NCI-H526 treated with DMSO at 0.1 percent for 48 hours (cell line): ENCODE measurements at regions not wholly inside any gene's neighbourhood (a gene's known extent, or its start where the extent isn't known, plus 50 kb on each side); places are given as distances from the start of the nearest gene placed in this dataset.
"Not testable (repeated sequence)": the region's sequence is repeated elsewhere in the genome, so short reads cannot be mapped to it uniquely, and the experiment has no call there.

Experiments used
- DNase-seq: peaks from one replicate; lab custom pipeline; 2025; lab: John Stamatoyannopoulos, UW

DNA sequence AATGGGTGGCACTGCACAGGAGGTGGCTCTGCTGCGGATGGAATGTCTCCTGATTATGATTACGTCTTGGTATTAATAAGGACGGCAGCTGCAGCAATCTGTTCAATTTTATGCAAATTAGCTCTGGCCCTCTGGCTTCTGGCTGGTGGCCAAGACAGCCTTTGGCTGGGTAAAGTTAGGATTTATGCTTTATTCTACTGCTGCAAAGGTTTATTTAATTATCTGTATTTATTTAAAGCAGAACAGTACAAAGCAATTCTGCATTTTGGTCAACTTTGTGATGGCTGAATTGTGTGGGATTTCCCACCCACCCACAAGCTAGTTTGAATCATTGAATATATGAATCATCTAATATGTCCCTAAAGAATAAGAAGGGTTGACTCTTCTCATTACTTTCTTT, 745.6 kb upstream of the FAM241A start:
- no peak for DNase-seq

DNA sequence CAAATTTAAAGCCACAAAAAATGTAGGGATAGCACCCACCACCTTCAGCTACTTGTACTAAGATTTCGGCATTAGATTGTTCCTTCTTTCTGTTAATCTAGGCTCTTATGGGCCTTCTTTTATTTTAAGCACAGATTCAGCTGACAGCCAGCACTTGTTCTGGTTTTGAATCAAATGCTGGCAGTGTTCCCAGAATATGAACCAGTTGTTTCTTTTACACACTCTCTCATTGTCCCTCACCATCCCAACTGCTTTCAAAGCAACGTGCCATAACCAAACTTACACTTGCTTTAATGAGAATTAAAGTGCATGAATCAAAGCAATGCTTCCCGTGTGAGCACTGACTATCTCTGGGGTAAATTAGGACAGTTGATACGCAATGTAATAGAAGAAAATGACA, 744.5 kb upstream of the FAM241A start:
- DNase-seq = no peak

DNA sequence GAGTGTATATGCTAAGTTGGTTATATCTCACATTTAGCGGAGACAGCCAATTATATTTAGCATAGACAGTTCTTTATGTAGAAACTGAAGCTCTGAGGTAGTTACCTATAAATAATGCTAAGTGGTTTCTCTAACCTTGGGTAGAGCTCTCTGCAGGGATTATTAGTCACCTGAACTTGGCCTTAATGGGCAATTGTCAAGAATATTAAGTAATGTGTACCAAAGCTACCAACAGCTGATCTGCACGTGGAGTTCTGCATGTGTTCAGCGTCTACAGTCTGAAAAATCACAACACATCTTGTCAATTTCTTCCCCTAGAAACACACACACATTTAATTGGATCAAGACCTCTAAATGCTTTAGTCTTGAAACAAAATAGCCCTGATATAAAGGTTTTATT, 740.6 kb upstream of the FAM241A start:
- no peak for DNase-seq

DNA sequence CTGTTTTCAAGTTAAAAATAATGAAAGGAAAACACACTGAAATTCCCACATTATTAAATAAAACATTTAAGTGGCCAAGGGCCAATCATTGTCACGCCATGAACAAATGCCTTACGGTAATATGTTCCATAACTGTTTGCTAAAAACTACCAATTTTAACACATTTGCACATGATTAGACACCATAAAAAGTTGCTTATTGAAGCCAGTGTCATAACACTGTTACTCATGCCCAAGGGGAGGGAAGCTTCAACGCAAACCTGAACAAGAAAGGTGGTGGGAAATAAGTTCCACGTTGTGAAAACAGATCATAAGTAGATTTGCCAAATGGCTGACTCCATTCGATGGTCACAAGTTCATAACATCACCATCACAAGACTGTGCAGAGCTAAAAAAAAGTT, 739.3 kb upstream of the FAM241A start:
- no peak for DNase-seq

DNA sequence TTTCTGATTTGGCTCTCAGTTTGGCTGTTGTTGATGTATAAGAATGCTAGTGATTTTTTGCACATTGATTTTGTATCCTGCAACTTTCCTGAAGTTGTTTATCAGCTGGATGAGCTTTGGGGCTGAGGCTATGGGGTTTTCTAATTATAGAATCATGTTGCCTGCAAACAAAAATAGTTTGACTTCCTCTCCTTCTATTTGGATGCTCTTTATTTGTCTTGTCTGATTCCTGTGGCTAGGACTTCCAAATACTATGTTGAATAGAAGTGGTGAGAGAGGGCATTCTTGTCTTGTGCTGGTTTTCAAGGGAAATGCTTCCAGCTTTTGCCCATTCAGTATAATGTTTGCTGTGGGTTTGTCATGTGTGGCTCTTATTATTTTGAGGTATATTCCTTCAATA, 734.7 kb upstream of the FAM241A start:
- DNase-seq = no peak

DNA sequence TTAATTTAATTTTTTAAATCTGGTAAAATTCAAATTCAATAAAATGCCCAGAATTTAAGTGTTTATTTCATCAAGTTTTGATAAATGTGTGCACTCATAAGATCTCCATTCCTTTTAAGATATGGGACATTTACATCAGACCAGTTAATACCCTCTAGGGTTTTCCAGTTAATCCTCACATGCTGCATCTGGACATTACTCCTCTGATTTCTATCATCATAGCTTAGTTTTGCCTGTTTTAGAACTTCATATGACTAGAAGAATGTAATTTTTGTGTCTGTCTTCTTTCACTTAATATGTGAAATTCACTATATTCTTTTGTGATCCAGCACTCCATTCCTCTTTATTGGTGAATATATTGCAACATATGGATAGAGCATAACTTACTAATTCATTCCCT, 727.7 kb upstream of the FAM241A start:
- DNase-seq = no peak

DNA sequence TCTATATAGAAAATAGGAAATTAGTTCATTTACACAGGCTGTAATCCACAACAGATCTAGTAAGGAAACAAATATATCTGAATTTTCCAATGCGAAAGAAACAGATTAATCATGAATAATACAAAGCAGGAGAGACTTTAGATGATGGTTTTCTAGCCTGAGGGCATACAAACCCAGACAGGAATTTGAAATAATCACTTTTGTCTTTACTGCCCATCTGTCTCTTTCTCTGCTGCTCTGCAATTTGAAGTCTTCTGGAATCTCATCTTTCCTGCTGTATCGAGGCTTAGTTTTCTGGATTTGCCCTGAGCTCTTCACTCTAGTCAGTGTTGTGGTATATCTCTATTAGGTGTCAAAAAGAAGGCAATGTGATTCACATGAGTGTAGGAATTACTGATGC, 711.8 kb upstream of the FAM241A start:
- DNase-seq = no peak

DNA sequence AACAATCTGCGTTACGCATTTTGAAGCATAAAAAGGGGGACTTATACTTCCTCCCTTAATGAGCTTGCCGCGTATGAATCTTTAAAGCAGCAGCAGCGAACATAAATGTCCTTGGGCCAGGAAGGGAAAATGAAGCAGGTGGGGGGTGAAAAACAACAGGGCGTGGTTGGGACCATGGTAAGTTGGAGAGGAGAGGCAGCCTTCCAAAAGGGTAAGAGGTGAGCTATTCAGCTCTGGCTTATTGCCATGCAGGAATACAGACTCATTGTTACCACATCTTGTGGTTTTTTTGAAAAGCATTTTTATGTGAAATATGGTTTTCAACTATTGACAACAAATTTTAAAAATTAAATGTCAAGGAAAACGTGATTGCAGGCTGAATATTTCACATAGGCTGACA, 710.7 kb upstream of the FAM241A start:
- DNase-seq = no peak

DNA sequence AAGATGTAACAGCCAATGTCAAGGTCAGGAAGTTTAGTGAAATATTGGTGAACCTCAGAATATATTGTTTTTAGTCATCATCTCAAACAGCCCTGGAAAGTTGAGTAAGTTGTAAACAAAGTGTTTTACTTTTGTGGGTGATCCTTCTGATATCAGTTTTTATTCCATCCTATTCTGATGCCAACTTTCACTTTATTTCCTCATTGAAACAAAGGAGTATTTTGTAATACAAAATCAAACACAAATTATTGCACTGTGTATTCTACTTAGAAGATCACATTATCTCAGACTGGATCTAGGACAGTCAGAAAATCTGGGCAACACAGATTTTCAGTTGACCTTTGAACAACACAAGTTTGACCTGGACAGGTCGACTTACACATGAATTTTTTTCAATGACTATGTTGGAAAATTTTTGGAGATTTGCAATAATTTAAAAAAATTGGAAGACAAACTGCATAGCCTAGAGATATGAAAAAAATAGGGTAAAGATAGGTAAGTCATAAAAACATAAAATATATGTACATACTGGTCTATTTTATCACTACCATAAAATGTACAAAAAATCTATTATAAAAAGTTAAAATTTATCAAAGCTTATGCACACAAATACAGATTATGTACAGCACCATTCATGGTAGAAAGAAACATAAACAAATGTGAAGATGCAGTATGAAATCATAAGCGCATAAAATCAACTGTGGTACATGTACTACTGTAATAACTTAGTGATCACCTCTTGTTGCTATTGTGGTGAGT, 709.1 kb upstream of the FAM241A start:
- no peak for DNase-seq

DNA sequence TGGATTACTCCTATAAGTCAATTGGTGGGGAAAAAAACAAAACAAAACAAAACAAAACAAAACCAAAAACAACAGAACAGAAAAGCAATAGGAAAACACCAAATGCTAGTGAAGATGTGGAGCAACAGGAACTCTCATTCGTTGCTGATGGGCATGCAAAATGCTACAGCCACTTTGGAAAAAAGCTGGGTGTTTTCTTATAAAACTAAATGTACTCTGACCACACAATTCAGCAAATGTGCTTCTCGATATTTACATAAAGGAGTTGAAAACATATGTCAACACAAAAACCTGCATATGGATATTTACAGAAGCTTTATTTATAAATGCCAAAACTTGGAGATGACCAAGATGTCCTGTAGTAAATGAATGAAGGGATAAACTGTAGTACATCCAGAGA, 703.6 kb upstream of the FAM241A start:
- no peak for DNase-seq

DNA sequence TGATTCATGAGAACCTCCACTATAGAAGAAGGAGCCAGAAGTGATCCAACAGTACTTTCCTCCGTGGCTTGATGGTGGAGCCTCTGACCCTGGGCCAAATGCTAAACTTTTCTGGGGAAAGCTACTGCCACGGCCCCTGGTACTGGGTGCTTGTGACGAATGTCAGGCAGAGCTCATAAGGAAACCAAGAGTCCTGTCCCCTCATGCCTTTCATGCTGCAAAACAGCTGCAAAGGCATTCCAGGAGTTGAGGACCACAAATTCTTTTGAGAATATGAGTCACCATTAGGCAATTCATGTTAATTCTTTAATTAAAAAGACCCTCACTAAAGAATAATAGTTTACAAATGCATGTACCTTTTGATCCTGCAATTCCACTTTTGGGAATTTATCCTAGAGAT, 700.4 kb upstream of the FAM241A start:
- not testable (repeated sequence) for DNase-seq

DNA sequence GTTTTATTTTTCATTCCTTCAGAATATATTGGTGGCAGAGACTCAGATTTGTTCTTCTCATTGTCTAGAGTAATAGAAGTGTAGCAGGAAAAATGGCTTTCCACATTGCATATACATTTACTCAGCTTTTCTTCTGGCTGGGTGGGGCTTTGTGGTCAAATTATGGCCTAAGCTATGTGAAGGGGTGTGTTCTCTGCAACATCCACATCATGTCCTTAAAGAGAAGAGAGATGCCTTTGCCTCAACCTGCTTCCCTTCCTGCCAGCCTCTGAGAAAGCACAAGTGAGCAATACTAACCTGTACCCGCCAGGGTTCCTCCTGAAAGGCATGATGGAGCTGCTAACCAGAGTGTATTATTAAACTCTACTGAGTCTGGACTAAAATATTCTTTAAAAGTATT, 695.6 kb upstream of the FAM241A start:
- no peak for DNase-seq

DNA sequence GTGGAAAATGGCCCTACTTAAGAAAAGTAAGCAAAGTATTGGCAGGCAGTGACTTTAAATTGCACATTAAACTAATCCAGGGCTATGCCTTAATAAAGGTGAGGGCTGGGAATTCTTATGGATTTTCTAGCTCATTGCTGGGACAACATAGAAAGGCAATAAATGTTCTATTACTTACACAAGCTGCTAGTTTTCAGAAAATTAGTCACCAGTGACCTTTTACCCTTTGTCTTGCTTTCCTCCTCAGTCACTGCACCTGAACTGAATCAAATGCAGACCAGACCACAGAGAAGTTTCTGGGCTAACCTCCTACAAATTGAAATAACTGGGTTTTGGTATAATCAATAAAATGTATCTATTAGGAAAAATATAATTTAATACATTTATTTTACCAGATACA, 694.4 kb upstream of the FAM241A start:
- DNase-seq = no peak

DNA sequence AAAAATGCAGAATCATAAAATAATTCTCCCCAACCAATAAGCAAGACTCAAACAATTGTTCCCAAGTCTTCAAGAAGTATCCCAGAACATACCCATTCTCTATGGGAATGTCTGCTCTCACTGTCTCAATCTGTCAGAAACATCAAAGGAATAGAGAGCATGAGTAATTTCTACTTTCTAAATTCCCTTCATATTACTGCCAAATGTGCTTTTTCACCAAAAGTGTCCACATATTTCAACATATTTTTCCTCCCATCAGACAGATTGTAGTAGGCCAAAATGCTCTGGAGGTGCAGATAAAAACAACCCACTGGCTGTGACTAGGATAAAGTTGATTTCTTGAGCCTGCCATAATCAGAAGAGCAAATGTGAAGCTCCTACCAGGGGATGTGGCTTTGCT, 692.0 kb upstream of the FAM241A start:
- no peak for DNase-seq

DNA sequence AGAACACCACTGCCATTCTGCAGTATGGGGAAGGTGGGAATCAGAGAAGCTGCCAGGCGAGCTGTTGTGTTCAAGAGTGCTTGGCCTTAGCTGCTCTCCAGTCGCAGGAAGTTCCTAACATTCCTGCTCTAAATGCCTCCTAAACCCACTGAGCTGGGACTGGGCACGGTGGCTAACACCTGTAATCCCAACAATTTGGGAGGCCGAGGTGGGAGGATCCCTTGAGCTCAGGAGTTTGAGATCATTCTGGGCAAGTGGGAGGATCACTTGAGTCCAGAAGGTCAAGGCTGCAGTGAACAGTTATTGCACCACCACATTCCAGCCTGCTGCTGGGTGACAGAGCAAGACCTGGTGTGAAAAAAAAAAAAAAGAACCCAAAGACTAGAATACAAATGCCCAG, 690.3 kb upstream of the FAM241A start:
- no peak for DNase-seq

DNA sequence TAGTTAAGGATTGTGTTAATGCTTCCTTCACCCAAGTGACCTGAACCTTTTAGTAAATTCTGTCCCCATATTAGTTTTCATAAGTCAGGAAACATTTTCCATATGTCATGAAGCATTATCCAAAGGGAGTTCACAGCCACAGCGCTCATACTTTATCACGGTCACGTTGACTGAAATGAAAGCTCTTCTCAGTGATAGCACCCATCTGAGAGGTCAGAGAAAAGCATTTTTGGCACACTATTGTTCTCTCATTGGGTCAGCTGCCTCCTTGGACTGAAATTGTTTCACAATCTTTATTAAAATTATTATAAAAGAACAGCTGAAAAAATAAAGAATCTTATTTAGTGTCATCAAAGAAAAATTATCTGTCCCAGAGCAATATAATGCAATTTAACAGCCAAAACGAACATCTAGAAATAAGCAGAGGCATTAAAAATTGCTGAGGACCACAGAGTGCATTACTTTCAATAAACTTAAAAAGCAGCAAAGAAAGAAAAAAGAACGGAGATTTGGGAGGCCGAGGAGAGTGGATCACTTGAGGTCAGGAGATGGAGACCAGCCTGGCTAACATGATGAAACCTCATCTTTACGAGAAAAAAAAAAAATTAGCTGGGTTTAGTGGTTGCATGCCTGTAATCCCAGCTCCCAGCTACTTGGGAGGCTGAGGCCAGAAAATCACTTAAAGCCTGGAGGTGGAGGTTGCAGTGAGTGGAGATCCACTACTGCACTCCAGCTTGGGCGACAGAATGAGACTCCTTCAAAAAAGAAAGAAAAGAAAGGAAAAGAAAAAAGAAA, 680.8 kb upstream of the FAM241A start:
- DNase-seq = no peak

DNA sequence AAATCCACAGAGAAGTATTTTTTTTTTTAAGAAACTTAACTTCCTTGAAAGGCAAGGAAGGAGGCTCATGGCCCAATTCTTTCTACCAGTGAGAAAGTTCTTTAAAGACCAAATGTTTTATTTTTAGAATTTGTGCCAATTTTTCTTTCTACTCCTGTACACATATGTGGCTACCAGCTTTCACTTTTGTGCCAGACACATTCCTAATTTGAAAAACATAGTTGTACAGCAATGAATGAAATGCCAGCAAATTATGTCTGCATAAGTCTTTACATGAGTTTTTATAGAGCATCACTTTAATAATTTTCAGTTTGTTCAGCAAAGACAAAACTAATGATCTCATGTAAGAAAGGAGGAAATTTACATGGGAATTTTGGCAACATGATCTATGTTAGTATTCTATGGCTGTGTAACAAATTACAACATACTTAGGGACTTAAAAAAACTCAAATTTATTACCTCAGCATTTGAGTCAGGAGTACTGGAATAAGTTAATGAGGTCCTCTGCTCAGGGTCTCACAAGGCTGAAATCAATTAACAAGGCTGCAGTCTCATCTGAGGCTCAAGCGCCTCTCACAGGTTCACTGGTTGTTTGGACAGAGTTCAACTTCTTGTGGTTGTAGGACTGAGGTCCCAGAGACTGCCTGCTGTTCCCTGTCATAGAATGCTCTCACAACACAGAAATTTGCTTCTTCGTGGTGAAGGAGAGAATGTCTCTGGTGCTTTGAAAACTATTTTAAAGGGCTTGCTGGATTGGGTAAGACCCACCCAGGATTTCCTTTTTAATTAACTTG, 678.2 kb upstream of the FAM241A start:
- no peak for DNase-seq

DNA sequence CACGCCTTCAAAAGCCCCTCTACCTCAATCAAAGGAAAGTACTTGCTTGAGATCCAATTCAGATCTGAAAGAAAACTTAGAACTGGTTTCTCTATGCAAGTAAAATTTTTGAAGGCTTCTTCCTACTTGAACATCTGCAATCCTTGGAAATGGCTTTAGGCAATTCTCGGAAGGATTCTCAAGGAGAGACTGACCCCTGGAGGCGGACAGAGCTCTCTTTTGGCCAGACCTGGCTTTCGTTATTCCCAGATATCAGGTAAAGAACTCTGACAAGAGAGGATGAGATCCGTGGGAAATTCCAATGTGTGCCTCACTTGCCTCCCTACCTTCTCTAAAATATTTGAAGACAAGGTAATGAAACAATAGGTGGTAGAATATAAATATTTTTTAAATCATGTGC, 670.3 kb upstream of the FAM241A start:
- peak; percentile 3 for DNase-seq

DNA sequence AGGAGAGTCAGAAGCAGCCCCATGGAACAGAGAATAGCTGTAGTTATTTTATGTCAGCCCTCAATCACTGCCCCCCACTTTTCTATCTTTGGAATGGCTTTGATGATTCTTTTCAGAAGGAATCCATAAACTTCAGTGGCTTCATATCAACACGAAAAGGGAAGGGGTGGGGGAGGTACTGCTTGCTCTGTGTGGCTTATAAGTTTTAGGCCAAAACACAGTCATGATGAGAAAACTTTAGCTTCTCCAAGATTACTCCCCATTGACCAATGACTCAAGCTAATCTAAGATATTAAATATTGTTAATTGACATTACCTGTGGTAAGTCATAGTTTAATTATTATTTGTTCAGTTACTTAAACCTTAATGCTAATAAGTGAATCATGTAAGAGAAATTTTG, 669.6 kb upstream of the FAM241A start:
- DNase-seq = no peak

DNA sequence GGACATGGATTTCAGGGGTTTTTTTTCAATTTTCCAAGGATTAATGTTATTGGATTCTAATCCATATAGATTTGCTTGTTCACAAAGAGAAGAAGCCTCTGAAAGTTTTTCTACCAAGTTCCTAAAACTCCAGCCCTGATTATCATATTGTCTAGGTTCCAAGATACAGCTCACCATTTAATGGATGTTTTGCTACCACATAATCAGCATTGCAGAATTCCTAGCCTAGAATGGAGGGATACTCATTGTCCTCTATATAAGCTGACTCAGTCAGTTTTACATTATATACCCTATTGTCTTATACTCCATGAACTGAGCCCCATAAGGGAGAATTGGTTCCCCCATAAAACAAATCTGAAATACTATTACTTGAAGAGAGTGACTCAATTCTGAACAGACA, 664.7 kb upstream of the FAM241A start:
- DNase-seq = no peak

DNA sequence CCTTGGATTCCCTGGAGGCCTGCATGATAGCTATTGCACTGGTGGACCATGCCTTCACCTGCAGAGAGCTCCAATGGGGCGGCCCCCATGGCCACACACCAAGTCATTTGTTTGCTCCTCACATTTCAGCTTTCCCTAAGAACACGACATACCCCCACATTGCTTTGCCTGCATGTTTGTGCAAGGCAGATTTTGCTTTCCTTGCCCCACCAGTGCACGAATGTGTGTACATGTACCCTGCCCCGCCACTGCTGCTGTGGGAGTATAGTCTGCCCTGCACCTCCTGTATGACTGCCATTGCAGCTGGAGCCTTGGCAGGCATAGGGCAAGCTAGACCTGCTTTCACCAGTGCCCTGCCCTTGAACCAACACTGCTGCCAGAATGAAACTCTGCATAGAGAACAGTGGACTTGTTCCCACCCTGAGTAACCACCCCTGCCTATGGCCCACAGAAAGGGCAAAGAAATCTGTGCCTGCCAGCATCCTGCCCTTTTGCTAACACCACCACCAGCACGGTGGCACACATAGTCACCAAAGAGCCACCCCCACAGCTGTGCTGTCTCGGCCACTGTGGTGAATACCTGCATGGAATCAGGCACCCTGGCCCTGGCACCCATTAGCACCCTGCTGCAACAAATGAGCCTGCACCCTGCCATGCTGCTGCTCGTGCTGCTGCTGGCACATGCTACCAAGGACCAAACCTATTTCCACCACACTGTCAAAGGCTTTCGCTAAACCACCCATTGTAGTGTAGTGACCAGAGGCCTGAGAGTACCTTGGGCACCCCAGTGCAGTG, 661.7 kb upstream of the FAM241A start:
- no peak for DNase-seq

DNA sequence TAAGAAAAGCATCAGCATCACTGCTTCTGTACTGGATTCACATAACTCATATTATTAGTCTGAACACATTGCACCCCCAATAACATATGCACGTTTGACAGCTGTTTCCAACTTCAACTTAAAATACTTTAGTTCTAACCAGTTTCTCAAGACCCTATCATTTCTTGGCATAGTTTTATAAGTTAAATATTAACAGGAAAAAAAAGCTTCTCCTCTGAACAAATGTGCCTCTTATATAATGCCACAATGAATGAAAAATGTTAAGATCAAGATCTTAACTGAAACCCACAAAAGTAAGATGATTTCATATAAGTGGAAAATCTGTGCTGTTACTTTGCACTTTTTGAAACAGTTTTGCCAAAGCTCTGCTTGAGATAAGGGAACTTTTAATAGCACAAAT, 652.8 kb upstream of the FAM241A start:
- no peak for DNase-seq
